ENCODE measurements at regions not wholly inside any gene's neighbourhood (a gene's known extent, or its start where the extent isn't known, plus 50 kb on each side); places are given as distances from the start of the nearest gene placed in this dataset.

DNA sequence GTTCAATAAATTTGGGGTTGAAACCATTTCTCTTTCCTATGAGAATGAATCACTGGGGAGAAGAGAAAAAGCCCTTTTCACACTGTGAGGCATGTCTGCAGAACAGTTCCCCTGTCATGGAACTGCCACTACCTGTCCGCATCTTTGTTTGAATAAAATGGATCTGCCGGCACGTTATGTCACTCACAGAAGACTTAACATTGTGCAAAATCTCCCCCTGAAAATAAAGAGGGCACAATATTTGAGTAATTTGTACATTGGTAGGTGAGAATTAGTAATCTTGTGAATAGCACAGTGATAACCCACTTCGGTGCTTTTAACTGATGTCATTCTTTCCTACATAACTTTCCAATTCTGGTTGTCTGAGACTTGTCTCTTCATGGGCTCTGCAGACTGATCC, 804.0 kb downstream of the C6orf118 start:
- Mint-ChIP-seq H3K36me3 (ENCODE audit: low read depth, unreplicated experiment) (no peaks in the 10 kb centered on the region), H3K4me1 (ENCODE audit: unreplicated experiment) (no peaks in the 10 kb centered on the region), H3K4me3 (ENCODE audit: unreplicated experiment) (no peak overlapping the region), H3K27me3 (ENCODE audit: unreplicated experiment) (no peaks in the 10 kb centered on the region), H3K27ac (ENCODE audit: unreplicated experiment) (no peak overlapping the region), H3K9me3 (ENCODE audit: unreplicated experiment) (no peaks in the 10 kb centered on the region)
- no peak for TF ChIP-seq CTCF (IDR thresholded peaks at IDR 0.05; ENCODE audit: unreplicated experiment)
- no peak for DNase-seq (ENCODE audit: low spot score)

- Mint-ChIP-seq H3K9me3 (ENCODE audit: unreplicated experiment) (no peaks in the 10 kb centered on the region), H3K4me1 (ENCODE audit: unreplicated experiment) (no peaks in the 10 kb centered on the region), H3K36me3 (ENCODE audit: low read depth, unreplicated experiment) (no peaks in the 10 kb centered on the region), H3K4me3 (ENCODE audit: unreplicated experiment) (no peak overlapping the region), H3K27me3 (ENCODE audit: unreplicated experiment) (no peaks in the 10 kb centered on the region), H3K27ac (ENCODE audit: unreplicated experiment) (no peak overlapping the region)
- TF ChIP-seq CTCF (IDR thresholded peaks at IDR 0.05; ENCODE audit: unreplicated experiment), result no peak
- DNase-seq (ENCODE audit: low spot score), result no peak
These were observed 806.6 kb downstream of the C6orf118 start for GRCh38 chr6:164502833-164503232.

DNA sequence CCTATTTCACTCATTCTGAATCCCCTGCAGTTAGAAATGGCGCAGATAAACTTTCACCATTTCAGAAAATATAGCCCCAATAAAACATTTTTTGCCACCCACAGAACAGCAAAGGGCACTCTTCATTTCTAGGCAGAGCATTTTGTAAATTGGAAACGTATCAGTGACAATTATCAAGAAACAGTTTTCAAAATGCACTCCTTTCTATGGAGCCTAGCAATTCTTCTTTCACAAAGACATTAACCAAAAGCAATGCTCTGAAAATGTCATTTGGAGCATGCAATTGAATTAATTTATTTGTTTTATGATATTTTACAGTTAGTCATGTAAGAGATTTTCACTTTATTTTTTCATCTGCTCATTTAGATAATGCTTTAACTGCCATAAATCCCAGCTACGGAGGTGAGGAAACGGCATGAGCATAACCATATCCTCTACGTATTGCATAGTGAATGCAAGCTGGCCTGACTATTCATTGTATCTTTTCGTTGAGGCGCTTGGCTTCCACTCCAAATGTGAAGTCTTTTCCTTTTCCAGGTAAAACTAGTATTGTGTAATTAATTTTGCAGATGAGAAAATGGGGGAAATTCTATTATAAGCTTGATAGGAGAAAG, 813.4 kb downstream of the C6orf118 start:
- no peaks in the 10 kb centered on the region for H3K36me3 Mint-ChIP-seq (ENCODE audit: low read depth, unreplicated experiment)
- peaks cover 3% of the 10 kb centered on the region for H3K27me3 Mint-ChIP-seq (ENCODE audit: unreplicated experiment)
- no peak for TF ChIP-seq CTCF (IDR thresholded peaks at IDR 0.05; ENCODE audit: unreplicated experiment)
- DNase-seq (ENCODE audit: low spot score), result no peak
- H3K4me1 Mint-ChIP-seq (ENCODE audit: unreplicated experiment), result no peaks in the 10 kb centered on the region
- H3K27ac Mint-ChIP-seq (ENCODE audit: unreplicated experiment), result no peak overlapping the region
- no peaks in the 10 kb centered on the region for H3K9me3 Mint-ChIP-seq (ENCODE audit: unreplicated experiment)
- H3K4me3 Mint-ChIP-seq (ENCODE audit: unreplicated experiment), result no peak overlapping the region

DNA sequence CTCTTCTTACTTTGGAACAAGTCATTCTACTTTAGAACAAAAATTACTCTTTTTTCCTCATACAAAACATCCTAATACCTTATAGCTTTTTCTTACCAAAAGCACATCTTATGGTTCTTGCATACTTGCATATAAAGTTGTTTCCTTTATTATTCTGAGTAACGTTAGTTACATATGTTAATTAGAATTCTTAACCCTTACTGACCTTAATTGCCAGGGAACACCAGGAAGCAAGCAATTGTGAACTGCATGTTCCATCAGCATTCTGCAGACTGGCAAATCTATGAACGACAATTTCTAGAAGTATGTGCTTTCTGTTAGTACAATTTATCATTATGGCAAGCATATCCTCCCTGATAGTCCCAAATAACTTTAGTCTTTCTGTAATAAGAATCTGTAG, 831.0 kb downstream of the C6orf118 start:
- Mint-ChIP-seq H3K9me3 (ENCODE audit: unreplicated experiment) (peaks cover 9% of the 10 kb centered on the region), H3K27ac (ENCODE audit: unreplicated experiment) (no peak overlapping the region), H3K36me3 (ENCODE audit: low read depth, unreplicated experiment) (peaks cover 4% of the 10 kb centered on the region), H3K4me3 (ENCODE audit: unreplicated experiment) (no peak overlapping the region), H3K4me1 (ENCODE audit: unreplicated experiment) (peaks cover 4% of the 10 kb centered on the region), H3K27me3 (ENCODE audit: unreplicated experiment) (no peaks in the 10 kb centered on the region)
- no peak for TF ChIP-seq CTCF (IDR thresholded peaks at IDR 0.05; ENCODE audit: unreplicated experiment)
- no peak for DNase-seq (ENCODE audit: low spot score)

- DNase-seq (ENCODE audit: low spot score), result no peak
- peaks cover 4% of the 10 kb centered on the region for H3K9me3 Mint-ChIP-seq (ENCODE audit: unreplicated experiment)
- peaks cover 4% of the 10 kb centered on the region for H3K36me3 Mint-ChIP-seq (ENCODE audit: low read depth, unreplicated experiment)
These were observed 831.6 kb downstream of the C6orf118 start for GRCh38 chr6:164477790-164478189.

More at GRCh38 chr6:164477790-164478189, 831.6 kb downstream of the C6orf118 start:
- TF ChIP-seq CTCF (IDR thresholded peaks at IDR 0.05; ENCODE audit: unreplicated experiment), result no peak
- no peak overlapping the region for H3K27ac Mint-ChIP-seq (ENCODE audit: unreplicated experiment)
- no peaks in the 10 kb centered on the region for H3K27me3 Mint-ChIP-seq (ENCODE audit: unreplicated experiment)
- H3K4me1 Mint-ChIP-seq (ENCODE audit: unreplicated experiment), result peaks cover 4% of the 10 kb centered on the region
- H3K4me3 Mint-ChIP-seq (ENCODE audit: unreplicated experiment), result no peak overlapping the region
